NCI-H2107 treated with DMSO at 0.1 percent for 48 hours (cell line): ENCODE measurements at regions not wholly inside any gene's neighbourhood (a gene's known extent, or its start where the extent isn't known, plus 50 kb on each side); places are given as distances from the start of the nearest gene placed in this dataset.

ENCODE experiments used
- DNase-seq: peaks from one replicate; lab custom pipeline; 2025; ENCODE audit not compliant: unreplicated experiment; lab: John Stamatoyannopoulos, UW

- DNase-seq = no peak
Measured at GRCh38 chr17:52287611-52288010, 129.1 kb upstream of the CA10 start.

- DNase-seq = no peak
Measured at GRCh38 chr17:52283872-52284271, 125.4 kb upstream of the CA10 start.

GRCh38 chr17:52276381-52277008 is 118.0 kb upstream of the CA10 start:
- no peak for DNase-seq

GRCh38 chr17:52271781-52272180 is 113.3 kb upstream of the CA10 start:
- DNase-seq = no peak

GRCh38 chr17:52255347-52255746 is 96.8 kb upstream of the CA10 start:
- DNase-seq = no peak

GRCh38 chr17:52244689-52245088 is 86.2 kb upstream of the CA10 start:
- DNase-seq = no peak

GRCh38 chr17:52242268-52242667 is 83.8 kb upstream of the CA10 start:
- DNase-seq = no peak

GRCh38 chr17:52237151-52237550 is 78.6 kb upstream of the CA10 start:
- no peak for DNase-seq

- no peak for DNase-seq
Measured at GRCh38 chr17:52235516-52235915, 77.0 kb upstream of the CA10 start.

- DNase-seq = no peak
Measured at GRCh38 chr17:52233632-52234031, 75.1 kb upstream of the CA10 start.

GRCh38 chr17:52233176-52233575 is 74.7 kb upstream of the CA10 start:
- DNase-seq = no peak

GRCh38 chr17:52228823-52229222 is 70.3 kb upstream of the CA10 start:
- no peak for DNase-seq

GRCh38 chr17:52227926-52228325 is 69.4 kb upstream of the CA10 start:
- no peak for DNase-seq

- no peak for DNase-seq
Measured at GRCh38 chr17:52213451-52213850, 54.9 kb upstream of the CA10 start.

- DNase-seq = no peak
Measured at GRCh38 chr17:52212851-52213250, 54.3 kb upstream of the CA10 start.

GRCh38 chr17:52209507-52209906 is 51.0 kb upstream of the CA10 start:
- no peak for DNase-seq
